ENCODE measurements at regions not wholly inside any gene's neighbourhood (a gene's known extent, or its start where the extent isn't known, plus 50 kb on each side); places are given as distances from the start of the nearest gene placed in this dataset.
A peak's percentile ranks its signal among the peaks of the same experiment; 100 is the strongest.

GRCh38 chr5:21168557-21168956, 1180.6 kb upstream of the CDH18 start:
- no peak for DNase-seq

- no peak for DNase-seq
Observed at GRCh38 chr5:21165344-21165743, 1177.3 kb upstream of the CDH18 start.

- DNase-seq, result no peak
Observed at GRCh38 chr5:21164425-21164824, 1176.4 kb upstream of the CDH18 start.

GRCh38 chr5:21159510-21160059, 1171.6 kb upstream of the CDH18 start:
- DNase-seq, result no peak

GRCh38 chr5:21154526-21154925, 1166.5 kb upstream of the CDH18 start:
- no peak for DNase-seq

GRCh38 chr5:21152611-21153010, 1164.6 kb upstream of the CDH18 start:
- DNase-seq, result peak; percentile 8

GRCh38 chr5:21145376-21145775, 1157.4 kb upstream of the CDH18 start:
- DNase-seq, result no peak

GRCh38 chr5:21143686-21144085, 1155.7 kb upstream of the CDH18 start:
- no peak for DNase-seq

- no peak for DNase-seq
Observed at GRCh38 chr5:21142791-21143190, 1154.8 kb upstream of the CDH18 start.

GRCh38 chr5:21140987-21141386, 1153.0 kb upstream of the CDH18 start:
- no peak for DNase-seq

GRCh38 chr5:21126236-21126635, 1138.2 kb upstream of the CDH18 start:
- no peak for DNase-seq

- DNase-seq, result no peak
Observed at GRCh38 chr5:21125238-21125983, 1137.4 kb upstream of the CDH18 start.

GRCh38 chr5:21121213-21121612, 1133.2 kb upstream of the CDH18 start:
- no peak for DNase-seq

GRCh38 chr5:21097661-21098060, 1109.7 kb upstream of the CDH18 start:
- DNase-seq, result no peak

- no peak for DNase-seq
Observed at GRCh38 chr5:21094619-21095018, 1106.6 kb upstream of the CDH18 start.

GRCh38 chr5:21087766-21088165, 1099.8 kb upstream of the CDH18 start:
- DNase-seq, result no peak

- DNase-seq, result no peak
Observed at GRCh38 chr5:21085791-21086190, 1097.8 kb upstream of the CDH18 start.

- DNase-seq, result no peak
Observed at GRCh38 chr5:21071986-21072385, 1084.0 kb upstream of the CDH18 start.

- no peak for DNase-seq
Observed at GRCh38 chr5:21071421-21071820, 1083.4 kb upstream of the CDH18 start.

GRCh38 chr5:21070858-21071257, 1082.9 kb upstream of the CDH18 start:
- DNase-seq, result no peak

GRCh38 chr5:21067724-21068123, 1079.7 kb upstream of the CDH18 start:
- no peak for DNase-seq

GRCh38 chr5:21063146-21063545, 1075.1 kb upstream of the CDH18 start:
- DNase-seq, result no peak

GRCh38 chr5:21058289-21058688, 1070.3 kb upstream of the CDH18 start:
- DNase-seq, result no peak

GRCh38 chr5:21051945-21052344, 1063.9 kb upstream of the CDH18 start:
- DNase-seq, result no peak

Data from skin of body (tissue), 1 donor.